ENCODE measurements at regions not wholly inside any gene's neighbourhood (a gene's known extent, or its start where the extent isn't known, plus 50 kb on each side); places are given as distances from the start of the nearest gene placed in this dataset.
"Not testable (repeated sequence)": the region's sequence is repeated elsewhere in the genome, so short reads cannot be mapped to it uniquely, and the experiment has no call there.

DNA sequence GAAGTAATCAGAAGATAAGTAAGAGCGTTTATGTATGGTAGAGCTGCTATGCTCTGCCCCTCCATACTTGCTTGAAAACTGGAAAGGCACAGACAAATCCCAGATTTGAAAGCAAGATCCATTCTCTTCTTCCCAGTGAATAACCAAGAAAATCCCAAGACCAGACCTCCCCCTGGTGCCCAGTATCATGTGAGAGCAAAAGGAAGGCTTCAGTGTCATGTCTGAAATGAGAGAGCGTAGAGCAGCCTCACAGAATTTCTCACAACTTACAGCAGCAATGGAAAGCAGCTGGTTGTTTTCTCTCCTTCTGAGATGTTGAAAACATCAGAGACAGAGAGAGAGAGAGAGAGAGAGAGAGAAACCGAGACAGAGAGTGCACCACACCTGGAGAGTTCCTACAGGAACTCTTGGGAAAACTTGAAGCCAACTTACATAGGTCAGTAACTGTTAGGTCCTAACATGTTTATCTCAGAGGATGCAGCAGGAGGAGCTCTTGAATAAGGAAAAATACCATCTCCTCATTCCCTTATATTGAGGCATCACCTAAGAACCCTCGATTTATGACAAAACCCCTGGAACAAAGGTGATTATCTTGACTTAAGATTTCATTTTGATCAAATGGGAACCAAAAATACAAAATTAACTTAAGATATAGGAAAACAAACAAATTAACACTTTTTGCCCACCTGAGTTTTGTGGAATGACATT lies 273.3 kb downstream of the NSUN3 start:
- DNase-seq (ENCODE audit: low read depth in 2 of 2) = no peak

DNA sequence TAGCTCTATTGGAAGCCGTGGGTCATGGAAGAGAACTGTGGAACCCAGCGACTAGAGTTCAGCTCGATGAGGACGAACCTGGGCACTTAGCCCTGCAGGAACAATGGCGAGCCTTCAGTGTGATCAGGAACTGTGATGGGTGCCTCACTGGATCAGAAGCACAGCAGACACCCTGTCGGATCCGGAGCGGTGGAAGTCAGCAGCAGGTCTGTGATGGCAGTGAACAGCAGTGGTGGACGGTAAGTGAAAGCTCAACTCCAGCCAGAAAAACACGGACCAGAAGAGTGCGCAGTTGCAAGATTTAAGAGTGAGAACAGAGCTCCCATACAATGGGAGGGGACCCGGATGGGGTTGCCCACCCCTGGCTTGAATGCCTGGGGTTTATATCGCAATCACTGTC lies 282.2 kb downstream of the NSUN3 start:
- DNase-seq (ENCODE audit: low read depth in 2 of 2) = no peak

DNA sequence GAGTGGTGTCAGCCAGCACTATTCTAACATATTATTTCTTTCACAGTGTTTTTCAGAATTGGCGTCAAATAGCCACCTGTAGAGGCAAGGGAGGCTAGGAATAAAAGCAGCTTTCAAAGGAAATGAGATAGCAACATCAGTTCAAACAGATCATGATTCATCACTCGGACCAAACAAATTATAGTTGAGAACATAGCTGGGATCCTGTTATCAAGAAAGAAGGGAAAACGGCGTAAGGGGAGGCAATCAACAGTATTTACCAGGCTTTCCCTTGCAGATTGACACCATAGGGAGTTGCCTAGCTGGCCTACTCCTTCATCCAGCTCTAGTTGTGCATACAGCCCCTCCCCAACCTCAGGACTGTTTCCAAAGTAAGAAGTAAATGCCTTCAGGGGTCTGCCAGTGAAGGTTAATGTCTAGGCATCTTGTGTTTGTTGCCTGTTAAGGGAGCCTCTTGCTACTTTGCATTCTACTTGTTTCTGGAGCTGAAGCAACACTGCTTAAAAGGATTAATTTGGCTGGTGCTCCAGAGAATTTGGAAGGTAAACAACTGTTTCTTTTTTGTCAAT lies 286.5 kb downstream of the NSUN3 start:
- DNase-seq (ENCODE audit: low read depth in 2 of 2) = no peak

- DNase-seq (ENCODE audit: low read depth in 2 of 2) = no peak
Observed at GRCh38 chr3:94356581-94356980, 293.7 kb downstream of the NSUN3 start.

- DNase-seq (ENCODE audit: low read depth in 2 of 2) = no peak
Observed at GRCh38 chr3:94359996-94360395, 297.1 kb downstream of the NSUN3 start.

- no peak for DNase-seq (ENCODE audit: low read depth in 2 of 2)
Observed at GRCh38 chr3:94360987-94361386, 298.1 kb downstream of the NSUN3 start.

DNA sequence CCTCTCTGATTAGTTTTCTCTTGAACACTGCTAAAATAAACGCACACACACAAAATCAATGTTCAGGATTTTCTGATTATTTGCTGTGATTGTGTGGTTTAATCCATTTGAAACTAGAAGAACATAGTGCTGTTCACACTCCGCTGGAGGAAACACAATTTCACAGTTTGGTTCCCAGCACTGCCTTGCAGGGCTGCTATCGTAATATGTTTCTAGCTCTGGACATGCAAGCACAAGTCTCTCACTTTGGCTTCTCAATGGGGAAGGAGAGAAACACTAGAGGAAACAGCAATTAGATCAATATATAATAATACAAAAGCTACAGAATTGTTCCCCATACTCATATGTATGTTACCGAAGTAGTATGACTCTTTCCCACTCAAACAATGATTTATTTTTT lies 299.5 kb downstream of the NSUN3 start:
- no peak for DNase-seq (ENCODE audit: low read depth in 2 of 2)

- no peak for DNase-seq (ENCODE audit: low read depth in 2 of 2)
Observed at GRCh38 chr3:94365006-94365405, 302.1 kb downstream of the NSUN3 start.

DNA sequence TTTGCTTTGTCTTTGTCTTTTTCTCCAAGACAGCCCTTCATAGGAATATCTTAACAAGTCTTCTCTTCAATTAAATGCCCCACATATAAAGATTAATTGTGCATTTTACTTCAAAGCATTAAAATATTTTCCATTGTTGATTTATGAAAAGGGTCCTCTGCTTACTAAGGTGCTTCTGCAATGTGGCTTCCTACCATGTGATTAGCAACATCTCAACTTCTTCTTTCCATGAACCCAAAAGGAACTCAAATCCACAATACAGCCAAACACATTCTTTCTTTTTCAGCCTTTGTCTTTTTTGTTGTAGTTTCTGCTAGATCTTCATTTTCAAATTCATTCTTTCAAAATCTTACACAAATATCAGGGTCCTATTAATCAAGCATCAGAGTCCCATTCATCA lies 309.2 kb downstream of the NSUN3 start:
- no peak for DNase-seq (ENCODE audit: low read depth in 2 of 2)

DNA sequence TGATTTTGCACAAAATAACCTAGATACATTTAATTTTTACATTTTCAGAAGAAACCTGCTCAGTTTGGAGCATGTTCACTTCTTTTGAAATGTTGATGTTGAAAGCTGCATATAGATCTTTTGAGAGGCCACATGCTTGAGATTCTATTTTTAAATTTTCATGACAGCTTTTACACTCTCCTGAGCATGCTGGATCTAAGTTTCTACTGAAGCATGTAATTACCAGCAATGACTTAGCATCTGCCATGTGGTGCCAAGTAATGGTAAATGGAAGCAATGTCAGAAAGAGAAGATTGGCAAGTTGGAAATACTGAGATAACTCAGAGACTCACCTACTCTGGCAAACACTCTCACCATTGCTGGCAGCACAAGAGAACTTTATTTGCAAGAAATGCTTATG lies 310.6 kb downstream of the NSUN3 start:
- no peak for DNase-seq (ENCODE audit: low read depth in 2 of 2)

GRCh38 chr3:94374439-94375161 lies 311.7 kb downstream of the NSUN3 start:
- DNase-seq (ENCODE audit: low read depth in 2 of 2) = no peak

GRCh38 chr3:94377123-94377696 lies 314.3 kb downstream of the NSUN3 start:
- not testable (repeated sequence) for DNase-seq (ENCODE audit: low read depth in 2 of 2)

- not testable (repeated sequence) for DNase-seq (ENCODE audit: low read depth in 2 of 2)
Observed at GRCh38 chr3:94377863-94378262, 315.0 kb downstream of the NSUN3 start.

DNA sequence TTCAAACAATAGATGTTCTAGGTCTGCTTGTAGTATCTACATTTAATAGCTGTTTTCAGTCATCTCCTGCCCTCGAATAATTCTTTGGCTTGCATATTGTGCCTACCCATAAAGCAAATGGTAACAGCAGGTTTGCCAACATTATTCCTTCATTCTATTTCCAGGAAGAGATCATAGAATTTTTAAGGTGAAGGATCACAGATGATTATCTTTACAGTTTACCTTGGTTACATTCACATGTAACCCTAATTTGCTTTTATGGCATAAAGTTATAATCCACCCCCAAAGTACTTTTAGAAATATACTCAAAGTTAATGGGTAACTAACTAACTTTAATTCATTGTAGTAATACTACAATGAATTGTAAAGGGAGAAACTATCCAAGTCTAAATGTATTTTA lies 315.5 kb downstream of the NSUN3 start:
- DNase-seq (ENCODE audit: low read depth in 2 of 2) = no peak

- no peak for DNase-seq (ENCODE audit: low read depth in 2 of 2)
Observed at GRCh38 chr3:94379264-94379663, 316.4 kb downstream of the NSUN3 start.

DNA sequence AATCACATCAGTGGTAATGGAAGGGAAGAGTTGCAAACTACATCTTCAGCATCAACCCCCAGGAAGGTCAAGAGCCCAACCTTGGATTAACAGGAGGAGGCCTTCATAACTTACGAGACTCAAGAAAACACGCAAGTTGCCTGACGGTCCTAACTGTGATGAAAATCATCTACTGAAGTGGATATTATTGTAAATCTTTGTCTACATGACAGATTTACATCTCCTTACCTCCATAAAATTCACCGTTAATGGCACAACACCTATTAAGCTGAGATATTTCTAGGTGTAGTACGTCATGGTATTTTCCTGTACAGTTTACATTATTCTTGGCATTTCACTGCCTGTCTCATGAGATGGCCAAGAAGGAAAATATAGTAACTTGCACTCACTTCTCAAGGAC lies 332.0 kb downstream of the NSUN3 start:
- no peak for DNase-seq (ENCODE audit: low read depth in 2 of 2)

DNA sequence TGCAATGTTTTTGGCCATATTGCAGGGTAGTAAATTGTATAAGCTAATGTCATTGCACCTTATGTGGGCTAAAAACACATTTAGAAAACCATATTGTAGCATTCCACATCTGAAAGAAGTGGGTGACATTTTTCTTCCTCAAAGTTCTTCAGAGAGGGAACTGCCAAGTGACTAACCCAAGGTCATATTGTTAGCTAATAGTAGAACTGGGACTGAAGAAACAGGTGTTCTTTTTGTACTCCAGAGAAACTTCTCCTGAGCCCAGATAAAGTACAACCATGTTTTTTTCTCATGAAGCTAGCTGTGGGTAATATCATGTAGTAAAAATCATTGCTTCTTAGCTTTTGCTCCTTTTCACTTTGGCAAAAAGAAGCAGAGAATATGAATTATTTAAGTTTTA lies 333.0 kb downstream of the NSUN3 start:
- no peak for DNase-seq (ENCODE audit: low read depth in 2 of 2)

- no peak for DNase-seq (ENCODE audit: low read depth in 2 of 2)
Observed at GRCh38 chr3:94398036-94398435, 335.2 kb downstream of the NSUN3 start.

DNA sequence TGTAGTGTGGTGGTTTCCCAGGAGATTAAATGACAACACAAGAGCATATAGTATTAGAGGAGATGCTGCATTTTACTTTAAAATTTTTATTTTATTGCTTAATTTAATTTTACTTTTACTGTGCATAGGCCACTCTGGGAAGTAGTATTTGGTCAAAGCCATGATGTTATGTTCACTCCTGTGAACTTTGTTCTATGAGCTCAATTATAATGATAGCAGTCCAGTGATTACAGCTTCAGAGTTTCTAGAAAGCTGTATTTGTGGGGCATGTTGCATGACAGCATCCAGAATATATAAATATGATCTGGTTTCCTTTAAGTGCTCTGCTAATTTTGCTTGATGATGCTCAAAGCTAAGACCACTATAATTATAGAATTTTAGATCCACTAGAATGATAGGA lies 338.6 kb downstream of the NSUN3 start:
- DNase-seq (ENCODE audit: low read depth in 2 of 2) = no peak

DNA sequence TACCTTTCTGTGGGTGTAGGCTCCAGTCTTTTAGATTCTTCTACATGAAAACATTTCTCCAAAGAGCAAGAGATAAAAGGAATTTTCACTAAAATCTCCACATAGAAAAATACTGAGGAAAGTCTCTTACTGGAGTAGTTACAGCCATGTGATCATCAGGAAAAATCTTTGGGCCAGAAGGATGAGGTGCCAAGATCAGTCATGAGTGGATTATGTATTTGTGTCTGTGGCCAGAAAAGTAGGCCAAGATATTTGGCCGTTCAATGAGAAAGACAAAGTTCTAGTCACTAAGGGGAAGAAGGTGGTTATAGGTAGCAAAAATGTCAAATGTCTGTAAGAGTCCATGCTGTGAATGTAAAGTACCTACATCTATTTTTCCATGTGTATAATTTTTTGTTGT lies 339.3 kb downstream of the NSUN3 start:
- no peak for DNase-seq (ENCODE audit: low read depth in 2 of 2)

DNA sequence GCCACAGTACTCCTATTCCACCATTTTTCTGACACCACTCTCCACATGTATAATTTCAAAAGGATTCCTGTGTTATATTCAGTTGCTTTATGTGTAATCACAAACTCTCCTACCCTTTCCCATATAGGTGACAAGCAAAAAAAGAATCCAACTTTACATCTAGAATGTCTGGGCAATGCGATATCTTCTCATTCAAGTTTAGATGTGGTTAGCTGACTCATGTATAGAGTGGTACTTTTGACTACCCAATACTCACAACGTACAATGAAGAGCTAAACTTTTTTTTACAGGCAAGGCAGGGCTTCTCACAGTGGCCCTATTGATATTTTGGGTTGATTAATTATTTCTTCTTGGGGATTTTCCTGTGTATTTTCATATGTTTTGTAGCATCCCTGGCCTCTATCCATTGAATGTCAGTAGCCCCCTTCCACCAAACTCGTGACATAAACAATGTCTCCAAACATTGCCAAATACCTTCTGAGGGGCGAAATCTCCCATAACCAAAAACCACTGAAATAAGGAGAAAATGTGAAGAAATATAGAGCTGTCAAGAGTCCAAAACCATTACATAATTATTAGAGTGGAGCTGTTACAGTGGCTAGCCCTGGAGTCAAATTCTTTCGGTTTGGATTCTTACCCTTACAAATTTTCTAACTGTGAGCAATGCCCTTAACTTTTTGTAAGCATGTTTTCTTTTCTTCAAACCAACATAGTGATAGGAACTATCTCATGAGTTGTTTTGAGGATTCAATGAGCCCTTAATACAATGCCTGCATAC lies 342.6 kb downstream of the NSUN3 start:
- DNase-seq (ENCODE audit: low read depth in 2 of 2) = no peak

- no peak for DNase-seq (ENCODE audit: low read depth in 2 of 2)
Observed at GRCh38 chr3:94406595-94406994, 343.7 kb downstream of the NSUN3 start.
